ENCODE measurements at regions not wholly inside any gene's neighbourhood (a gene's known extent, or its start where the extent isn't known, plus 50 kb on each side); places are given as distances from the start of the nearest gene placed in this dataset.

DNA sequence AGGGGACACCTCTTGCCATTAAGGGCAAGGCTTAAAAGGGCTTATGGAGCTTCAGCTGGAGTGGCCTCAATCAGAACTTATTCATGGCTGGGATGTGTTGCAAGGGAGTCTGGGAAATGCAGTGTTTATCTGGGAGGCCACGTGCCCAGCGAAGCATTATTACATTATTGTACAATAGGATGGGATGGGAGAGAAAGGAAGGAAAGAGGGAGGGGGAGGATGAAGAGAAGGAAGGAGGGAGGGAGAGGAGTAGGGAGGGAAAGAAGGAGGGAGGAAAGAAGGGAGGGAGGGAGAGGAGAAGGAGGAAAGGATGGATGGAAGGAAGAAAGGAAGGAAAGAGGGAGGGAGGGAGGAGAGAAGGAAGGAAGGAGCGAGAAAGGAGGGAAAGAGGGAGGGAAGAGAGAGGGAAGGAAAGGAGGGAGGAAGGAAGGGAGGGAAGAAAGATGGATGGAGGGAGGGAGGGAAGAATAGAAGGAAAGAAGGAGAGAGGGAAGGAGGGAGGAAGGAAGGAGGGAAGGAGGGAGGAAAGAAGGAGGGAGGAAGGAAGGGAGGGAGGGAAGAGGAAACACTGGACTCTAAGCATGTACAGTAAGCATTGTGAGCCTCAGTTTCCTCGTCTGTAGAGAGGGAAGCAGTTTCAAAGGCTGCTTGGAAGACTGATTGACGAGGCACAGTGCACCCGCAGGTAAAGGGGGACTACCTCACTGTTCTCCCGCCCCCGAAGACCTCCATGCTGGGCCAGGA lies 62.2 kb downstream of the MYEOV start:
- CTCF ChIA-PET: interaction anchor here (0.7 kb wide), 1 partner anchor 162 kb away, joined by 3 read pairs; no protein-coding TSS in a partner anchor

GRCh38 chr11:69356703-69357457 lies 62.9 kb downstream of the MYEOV start:
- Histone ChIP-seq H3K27ac (ENCODE audit: extremely low read depth, low read depth, low read length) (no peak overlapping the region), H3K4me1 (ENCODE audit: control insufficient read depth, insufficient read depth, low read length) (no peaks in the 10 kb centered on the region), H3K4me3 (ENCODE audit: low read depth, low read length) (no peak overlapping the region), H3K9me3 (ENCODE audit: control insufficient read depth, insufficient read depth, low read depth, low read length) (no peaks in the 10 kb centered on the region), H3K36me3 (ENCODE audit: control insufficient read depth in 2 of 2, insufficient read depth in 1 of 2, low read length in 2 of 2) (no peaks in the 10 kb centered on the region)
- ChIA-PET CTCF (no interaction called here), POLR2A (no interaction called here)
- TF ChIP-seq ZNF596 (tag by site-specific recombination; IDR thresholded peaks at IDR 0.05) (no peak), PRDM2 (tag by site-specific recombination; IDR thresholded peaks at IDR 0.05; ENCODE audit: borderline replicate concordance) (no peak), ZNF18 (tag by site-specific recombination; IDR thresholded peaks at IDR 0.05) (no peak), YY1 (tag by site-specific recombination; IDR thresholded peaks at IDR 0.05) (no peak), KLF1 (tag by site-specific recombination; IDR thresholded peaks at IDR 0.05) (no peak)
- TF ChIP-seq, protein P1, sequence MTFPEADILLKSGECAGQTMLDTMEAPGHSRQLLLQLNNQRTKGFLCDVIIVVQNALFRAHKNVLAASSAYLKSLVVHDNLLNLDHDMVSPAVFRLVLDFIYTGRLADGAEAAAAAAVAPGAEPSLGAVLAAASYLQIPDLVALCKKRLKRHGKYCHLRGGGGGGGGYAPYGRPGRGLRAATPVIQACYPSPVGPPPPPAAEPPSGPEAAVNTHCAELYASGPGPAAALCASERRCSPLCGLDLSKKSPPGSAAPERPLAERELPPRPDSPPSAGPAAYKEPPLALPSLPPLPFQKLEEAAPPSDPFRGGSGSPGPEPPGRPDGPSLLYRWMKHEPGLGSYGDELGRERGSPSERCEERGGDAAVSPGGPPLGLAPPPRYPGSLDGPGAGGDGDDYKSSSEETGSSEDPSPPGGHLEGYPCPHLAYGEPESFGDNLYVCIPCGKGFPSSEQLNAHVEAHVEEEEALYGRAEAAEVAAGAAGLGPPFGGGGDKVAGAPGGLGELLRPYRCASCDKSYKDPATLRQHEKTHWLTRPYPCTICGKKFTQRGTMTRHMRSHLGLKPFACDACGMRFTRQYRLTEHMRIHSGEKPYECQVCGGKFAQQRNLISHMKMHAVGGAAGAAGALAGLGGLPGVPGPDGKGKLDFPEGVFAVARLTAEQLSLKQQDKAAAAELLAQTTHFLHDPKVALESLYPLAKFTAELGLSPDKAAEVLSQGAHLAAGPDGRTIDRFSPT (tag by site-specific recombination; IDR thresholded peaks at IDR 0.05): no peak

More for the DNA sequence above, 62.2 kb downstream of the MYEOV start:
- Histone ChIP-seq H3K27ac (ENCODE audit: extremely low read depth, low read depth, low read length) (no peak overlapping the region), H3K36me3 (ENCODE audit: control insufficient read depth in 2 of 2, insufficient read depth in 1 of 2, low read length in 2 of 2) (no peaks in the 10 kb centered on the region), H3K4me1 (ENCODE audit: control insufficient read depth, insufficient read depth, low read length) (no peaks in the 10 kb centered on the region), H3K9me3 (ENCODE audit: control insufficient read depth, insufficient read depth, low read depth, low read length) (no peaks in the 10 kb centered on the region), H3K4me3 (ENCODE audit: low read depth, low read length) (no peak overlapping the region)
- TF ChIP-seq SP7 (tag by site-specific recombination; IDR thresholded peaks at IDR 0.05): no peak
- TF ChIP-seq KLF17 (tag by site-specific recombination; IDR thresholded peaks at IDR 0.05): no peak
- peak; percentile 97 for TF ChIP-seq ZNF366 (tag by site-specific recombination; conservative IDR thresholded peaks at IDR 0.05)
- TF ChIP-seq ZNF2 (tag by site-specific recombination; IDR thresholded peaks at IDR 0.05): no peak
- no peak for TF ChIP-seq ZNF18 (tag by site-specific recombination; IDR thresholded peaks at IDR 0.05)
- TF ChIP-seq, protein P2, sequence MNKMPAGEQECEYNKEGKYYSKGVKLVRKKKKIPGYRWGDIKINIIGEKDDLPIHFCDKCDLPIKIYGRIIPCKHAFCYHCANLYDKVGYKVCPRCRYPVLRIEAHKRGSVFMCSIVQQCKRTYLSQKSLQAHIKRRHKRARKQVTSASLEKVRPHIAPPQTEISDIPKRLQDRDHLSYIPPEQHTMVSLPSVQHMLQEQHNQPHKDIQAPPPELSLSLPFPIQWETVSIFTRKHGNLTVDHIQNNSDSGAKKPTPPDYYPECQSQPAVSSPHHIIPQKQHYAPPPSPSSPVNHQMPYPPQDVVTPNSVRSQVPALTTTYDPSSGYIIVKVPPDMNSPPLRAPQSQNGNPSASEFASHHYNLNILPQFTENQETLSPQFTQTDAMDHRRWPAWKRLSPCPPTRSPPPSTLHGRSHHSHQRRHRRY (tag by site-specific recombination; IDR thresholded peaks at IDR 0.05): no peak
- TF ChIP-seq, protein P3, sequence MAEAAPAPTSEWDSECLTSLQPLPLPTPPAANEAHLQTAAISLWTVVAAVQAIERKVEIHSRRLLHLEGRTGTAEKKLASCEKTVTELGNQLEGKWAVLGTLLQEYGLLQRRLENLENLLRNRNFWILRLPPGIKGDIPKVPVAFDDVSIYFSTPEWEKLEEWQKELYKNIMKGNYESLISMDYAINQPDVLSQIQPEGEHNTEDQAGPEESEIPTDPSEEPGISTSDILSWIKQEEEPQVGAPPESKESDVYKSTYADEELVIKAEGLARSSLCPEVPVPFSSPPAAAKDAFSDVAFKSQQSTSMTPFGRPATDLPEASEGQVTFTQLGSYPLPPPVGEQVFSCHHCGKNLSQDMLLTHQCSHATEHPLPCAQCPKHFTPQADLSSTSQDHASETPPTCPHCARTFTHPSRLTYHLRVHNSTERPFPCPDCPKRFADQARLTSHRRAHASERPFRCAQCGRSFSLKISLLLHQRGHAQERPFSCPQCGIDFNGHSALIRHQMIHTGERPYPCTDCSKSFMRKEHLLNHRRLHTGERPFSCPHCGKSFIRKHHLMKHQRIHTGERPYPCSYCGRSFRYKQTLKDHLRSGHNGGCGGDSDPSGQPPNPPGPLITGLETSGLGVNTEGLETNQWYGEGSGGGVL (tag by site-specific recombination; IDR thresholded peaks at IDR 0.05): peak; percentile 11; the same call in 1 of the 2 replicates
- POLR2A ChIA-PET: no interaction called here

Data from HEK293 (cell line).